Fibroblast of pulmonary artery (primary cell): ENCODE measurements at regions not wholly inside any gene's neighbourhood (a gene's known extent, or its start where the extent isn't known, plus 50 kb on each side); places are given as distances from the start of the nearest gene placed in this dataset.

ENCODE experiments used
- DNase-seq: peaks from one replicate; pipeline ENCODE4 v3.0.0-alpha.2; 2010; ENCODE audit warnings: low read depth
- H3K4me3 ChIP-seq: replicated peaks from 2 replicates; pipeline ENCODE4 v1.5.1; 2011; ENCODE audit warnings: low read depth, mild to moderate bottlenecking, control low read depth, low read length, moderate library complexity
- TF ChIP-seq, protein P1 (sequence below): IDR thresholded peaks from 2 replicates; pipeline ENCODE4 v1.5.1; 2011; ENCODE audit warnings: mild to moderate bottlenecking, control low read depth, low read length, inconsistent platforms; ENCODE audit errors: missing control alignments

DNA sequence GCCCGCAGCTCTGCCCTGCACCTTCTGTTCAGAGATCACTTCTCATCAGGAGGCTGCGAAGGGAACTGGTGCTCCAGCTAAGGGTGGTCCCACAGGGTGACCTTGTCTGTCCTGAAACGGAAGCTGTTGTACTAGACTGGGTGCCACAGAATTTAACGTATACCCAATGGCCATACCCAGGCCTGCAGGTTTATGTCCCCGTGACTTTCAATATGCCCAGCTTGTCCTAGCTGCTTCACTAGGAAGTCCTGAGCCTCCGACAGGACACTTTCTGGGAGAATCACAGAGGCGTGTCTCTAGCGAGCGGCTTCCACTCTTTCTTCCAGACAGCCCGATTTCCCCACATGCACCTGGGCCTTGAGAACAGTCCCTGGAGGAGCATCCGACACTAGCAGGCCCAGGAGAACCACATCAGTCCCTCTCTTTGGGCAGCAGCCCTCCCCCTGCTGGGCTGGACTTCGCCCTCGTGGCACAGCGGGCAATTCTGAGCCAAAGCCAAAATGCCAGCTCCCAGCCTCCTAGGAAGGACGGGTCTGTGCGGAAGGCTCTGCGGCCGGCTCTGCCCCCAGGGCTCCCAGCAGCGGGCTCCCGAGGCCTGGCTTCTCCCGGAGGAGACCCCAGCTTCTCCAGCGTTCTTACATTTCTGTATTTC lies 91.9 kb upstream of the OTOS start:
- TF ChIP-seq, protein P1, sequence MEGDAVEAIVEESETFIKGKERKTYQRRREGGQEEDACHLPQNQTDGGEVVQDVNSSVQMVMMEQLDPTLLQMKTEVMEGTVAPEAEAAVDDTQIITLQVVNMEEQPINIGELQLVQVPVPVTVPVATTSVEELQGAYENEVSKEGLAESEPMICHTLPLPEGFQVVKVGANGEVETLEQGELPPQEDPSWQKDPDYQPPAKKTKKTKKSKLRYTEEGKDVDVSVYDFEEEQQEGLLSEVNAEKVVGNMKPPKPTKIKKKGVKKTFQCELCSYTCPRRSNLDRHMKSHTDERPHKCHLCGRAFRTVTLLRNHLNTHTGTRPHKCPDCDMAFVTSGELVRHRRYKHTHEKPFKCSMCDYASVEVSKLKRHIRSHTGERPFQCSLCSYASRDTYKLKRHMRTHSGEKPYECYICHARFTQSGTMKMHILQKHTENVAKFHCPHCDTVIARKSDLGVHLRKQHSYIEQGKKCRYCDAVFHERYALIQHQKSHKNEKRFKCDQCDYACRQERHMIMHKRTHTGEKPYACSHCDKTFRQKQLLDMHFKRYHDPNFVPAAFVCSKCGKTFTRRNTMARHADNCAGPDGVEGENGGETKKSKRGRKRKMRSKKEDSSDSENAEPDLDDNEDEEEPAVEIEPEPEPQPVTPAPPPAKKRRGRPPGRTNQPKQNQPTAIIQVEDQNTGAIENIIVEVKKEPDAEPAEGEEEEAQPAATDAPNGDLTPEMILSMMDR: no peak
- no peak overlapping the region for H3K4me3 ChIP-seq
- no peak for DNase-seq

DNA sequence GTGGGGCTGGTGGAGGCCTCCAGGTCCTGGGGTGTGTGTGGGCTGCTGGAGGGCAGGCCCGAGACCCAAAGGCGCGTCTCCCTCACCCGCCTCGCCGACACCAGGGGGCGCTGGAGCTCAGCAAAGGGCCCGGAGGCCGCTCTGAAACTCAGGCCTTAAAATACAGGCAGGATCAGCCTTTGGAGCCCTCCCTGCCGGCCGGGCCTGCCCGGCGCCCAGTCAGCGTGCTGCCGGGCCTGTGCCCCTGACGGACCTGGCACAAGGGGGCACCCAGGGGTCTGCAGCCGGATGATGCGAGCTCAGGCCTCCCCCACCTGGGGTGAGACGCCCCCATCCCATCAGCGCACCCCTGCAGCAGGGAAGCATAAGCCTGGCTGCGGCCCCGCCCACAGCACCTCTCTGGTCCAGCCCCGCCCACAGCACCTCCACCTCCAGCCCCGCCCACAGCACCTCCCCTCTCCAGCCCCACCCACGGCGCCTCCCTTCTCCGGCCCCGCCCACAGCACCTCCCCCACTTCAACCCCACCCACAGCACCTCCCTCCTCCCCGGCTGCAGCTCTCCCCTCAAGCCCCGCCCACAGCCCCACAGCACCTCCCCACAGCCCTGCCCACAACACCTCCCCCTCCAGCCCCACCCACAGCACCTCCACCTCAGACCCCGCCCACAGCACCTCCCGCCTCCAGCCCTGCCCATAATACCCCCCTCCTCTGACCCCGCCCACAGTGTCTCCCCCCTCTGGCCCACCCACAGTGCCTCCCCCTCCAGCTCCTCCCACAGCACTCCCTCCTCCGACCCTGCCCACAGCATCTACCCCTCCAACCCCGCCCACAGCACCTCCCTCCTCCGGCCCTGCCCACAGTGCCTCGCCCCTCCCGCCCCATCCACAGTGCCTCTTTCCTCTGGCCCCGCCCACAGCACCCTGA lies 92.8 kb upstream of the OTOS start:
- TF ChIP-seq, protein P1: peak; percentile 79
- peak; percentile 83 for DNase-seq
- H3K4me3 ChIP-seq: peak overlapping the region; percentile 46

DNA sequence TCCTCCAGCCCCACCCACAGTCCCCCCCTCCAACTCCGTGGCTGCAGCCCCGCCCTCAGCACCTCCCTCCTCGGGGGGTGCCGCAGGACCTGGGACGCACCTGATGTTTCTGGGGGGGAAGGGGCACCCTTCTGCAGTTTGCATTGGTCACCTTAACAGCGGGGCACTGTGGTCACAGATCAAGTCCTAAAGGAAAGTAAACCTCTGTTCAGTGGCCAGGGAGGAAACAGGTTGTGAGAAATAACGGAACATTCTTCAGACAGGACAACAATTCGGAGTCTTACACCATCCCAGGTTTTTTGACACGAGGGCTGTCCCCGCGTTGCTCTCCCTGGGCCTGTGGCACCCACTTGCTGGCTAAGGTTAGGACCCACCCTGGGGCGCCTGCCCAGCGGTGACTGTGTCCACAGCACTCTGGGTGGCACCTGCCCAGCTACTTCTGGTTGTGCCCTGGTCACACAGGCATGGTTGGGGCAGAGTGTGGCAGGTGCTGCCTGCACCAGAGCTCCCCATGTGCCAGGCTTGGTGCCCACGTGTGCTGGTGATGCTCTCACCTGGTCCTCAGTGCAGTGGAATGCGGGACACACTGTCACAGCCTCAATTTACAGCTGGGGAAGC lies 93.5 kb upstream of the OTOS start:
- TF ChIP-seq, protein P1: no peak
- DNase-seq: no peak
- H3K4me3 ChIP-seq: no peak overlapping the region

DNA sequence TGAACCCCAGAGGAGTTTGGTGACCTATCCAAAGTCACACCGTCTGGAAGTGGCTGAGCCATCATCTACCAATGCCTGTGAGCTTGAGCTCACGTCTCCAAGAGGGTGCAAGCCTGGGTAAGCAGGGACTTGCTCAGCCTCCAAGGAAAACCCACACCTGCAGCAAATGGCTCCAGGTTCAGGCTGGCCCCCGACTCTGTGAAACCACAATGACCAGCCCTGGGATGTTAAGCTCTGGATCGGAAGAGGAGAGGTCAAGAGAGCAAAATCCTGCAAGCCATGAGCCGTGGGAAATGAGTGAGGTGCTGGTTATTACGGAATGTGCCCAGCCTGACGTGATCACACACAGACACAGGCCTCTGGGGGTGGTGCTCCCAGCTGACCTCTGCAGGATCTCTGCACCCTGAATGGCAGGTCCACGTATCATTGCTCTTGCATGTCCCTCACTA lies 94.1 kb upstream of the OTOS start:
- H3K4me3 ChIP-seq: no peak overlapping the region
- TF ChIP-seq, protein P1: no peak
- DNase-seq: no peak

DNA sequence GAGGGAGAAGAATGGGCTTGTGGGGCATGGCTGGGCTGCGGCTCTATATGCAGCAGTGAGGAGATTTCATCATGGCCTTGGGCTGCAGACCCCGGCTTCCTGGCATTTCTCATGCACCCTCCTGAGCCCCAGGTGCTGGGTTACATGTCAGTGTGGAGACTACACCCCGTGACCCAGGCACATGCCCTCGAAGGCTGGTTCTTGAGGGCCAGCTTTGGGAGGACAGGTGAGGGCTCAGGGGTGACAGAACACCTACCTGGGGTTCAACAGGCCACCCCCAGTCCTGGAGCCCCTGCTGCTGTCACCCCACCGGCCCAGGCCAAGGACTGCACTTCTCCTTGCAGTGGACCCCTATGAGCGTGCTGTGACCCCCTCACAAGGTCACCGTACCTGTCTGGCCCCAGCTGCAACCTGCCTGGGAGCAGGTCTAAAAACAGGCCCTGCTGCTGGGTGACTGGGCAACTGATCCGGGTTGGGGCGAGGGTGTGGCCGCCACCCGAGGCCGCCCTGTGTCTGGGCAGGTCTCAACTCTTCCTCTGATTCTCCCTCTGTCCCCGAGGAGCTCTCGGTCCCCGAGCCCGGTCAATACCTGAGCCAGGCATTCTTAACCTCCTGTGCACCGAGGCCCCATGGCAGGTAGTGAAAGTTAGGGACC lies 94.8 kb upstream of the OTOS start:
- TF ChIP-seq, protein P1: no peak
- H3K4me3 ChIP-seq: no peak overlapping the region
- no peak for DNase-seq

DNA sequence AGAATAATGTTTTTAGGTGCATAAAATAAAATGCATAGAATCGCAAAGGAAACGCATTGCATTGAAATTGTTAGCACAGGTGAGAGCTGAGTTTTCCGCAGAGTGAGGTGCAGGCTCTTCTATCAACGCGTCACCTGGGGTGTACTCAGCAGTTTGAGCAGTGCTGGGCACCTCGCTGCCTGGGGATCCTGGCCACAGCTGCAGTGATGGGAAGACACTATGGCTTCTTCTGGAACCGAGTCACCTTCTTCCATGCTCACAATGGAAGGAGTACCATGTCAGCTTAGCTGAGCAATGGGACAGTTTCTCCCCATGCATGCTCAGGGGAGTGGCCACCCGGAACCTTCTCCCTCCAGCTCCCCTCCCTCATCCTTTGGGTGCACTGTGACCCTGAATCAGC lies 95.4 kb upstream of the OTOS start:
- H3K4me3 ChIP-seq: no peak overlapping the region
- TF ChIP-seq, protein P1: no peak
- DNase-seq: no peak
